GM19395 (cell line): ENCODE measurements at regions not wholly inside any gene's neighbourhood (a gene's known extent, or its start where the extent isn't known, plus 50 kb on each side); places are given as distances from the start of the nearest gene placed in this dataset.
"Not testable (repeated sequence)": the region's sequence is repeated elsewhere in the genome, so short reads cannot be mapped to it uniquely, and the experiment has no call there.

Source experiments
- ATAC-seq: cut with Tn5 transposase; IDR thresholded peaks from one replicate; pipeline ENCODE4 v1.9.1; 2021; ENCODE audit warnings: mild to moderate bottlenecking, moderate library complexity; ENCODE audit not compliant: unreplicated experiment

DNA sequence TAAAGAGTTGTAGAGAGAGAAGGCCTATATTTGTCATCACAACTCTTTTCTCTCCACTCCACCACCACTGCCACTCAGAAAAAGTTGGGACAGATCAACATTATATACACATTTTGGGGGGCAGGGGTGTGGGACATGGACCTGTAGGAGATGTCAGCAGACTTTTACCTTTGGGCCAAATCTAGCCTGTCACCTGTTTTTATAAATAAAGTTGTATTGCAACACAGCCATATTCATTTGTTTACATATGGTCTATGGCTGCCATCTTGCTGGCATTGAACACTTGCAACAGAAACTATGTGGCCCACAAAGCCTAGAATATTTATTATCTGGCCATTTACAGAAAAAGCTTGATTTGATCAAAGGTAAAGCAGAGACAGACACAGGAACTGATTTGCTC lies 250.7 kb downstream of the BTG1 start:
- ATAC-seq: no peak

DNA sequence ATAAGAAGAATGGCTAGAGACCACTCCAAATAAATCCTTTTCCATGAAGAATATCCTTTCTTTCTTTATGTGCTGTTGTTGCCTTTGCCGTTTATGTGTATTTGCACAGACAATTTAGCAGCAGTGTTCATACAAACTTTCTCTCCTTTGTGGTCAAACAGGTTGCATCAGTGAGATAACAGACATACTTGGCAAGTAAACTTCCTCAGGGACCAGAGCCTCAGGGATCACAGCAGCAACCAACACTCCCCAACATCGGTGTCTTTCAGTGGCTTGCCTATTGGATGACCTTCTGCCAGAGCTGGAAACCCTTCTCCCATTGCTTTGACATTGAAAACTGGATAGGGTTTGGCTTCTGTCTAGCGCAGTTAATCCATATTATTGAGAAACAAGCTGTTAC lies 252.2 kb downstream of the BTG1 start:
- ATAC-seq: no peak

DNA sequence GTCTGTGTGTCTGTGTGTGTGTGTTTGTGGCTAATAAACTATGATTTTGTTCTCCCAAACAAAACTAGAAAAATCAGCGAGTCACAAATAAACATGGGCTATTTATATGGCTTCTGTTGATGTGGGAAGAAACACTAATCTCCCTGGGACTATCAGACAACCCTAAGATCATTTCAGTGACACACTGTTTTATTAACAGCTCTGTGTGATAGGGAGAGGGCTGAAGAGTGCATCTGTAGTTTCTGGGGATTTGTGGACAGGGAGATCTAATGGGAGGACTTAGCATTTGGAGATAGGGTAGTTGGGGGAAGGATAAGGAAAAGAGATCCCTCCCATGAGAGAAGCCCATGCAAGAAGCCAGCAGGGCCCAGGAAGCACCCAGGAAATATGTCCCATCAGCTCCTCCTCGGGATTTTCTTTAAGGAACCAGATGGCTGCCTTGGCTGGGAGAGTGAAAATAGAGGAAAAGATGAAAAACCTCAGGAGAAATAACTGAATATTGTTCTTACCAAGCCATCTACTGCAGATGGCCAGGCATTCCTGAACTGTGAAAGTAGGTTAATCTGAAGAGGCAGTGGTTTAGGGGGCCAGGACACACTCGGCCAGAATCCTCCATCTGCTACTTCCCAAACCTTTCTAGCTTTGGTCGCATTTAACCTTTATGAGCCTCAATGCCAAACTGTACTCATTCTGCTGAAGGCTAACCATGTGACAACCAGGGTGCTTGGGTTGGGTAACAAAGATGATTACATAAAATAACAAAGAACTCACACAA lies 253.4 kb downstream of the BTG1 start:
- no peak for ATAC-seq

DNA sequence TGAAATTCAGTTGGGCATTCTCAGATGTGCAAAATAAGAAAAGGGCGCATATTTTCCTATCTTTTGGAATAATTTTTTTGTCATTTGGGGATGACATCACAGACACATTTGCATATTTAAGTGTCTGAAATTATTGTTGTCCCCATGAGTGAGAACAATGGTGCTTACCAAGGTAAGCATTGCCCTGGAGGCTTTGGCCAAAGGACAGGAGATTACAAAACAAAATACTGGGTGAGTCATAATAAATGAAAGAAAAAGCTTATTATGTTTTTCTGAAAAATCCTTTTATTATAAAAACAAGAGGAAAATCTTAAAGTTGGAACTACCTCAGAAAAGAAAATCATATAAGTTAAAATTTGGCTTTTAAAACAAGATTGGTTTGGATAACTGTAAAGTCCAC lies 254.9 kb downstream of the BTG1 start:
- no peak for ATAC-seq

DNA sequence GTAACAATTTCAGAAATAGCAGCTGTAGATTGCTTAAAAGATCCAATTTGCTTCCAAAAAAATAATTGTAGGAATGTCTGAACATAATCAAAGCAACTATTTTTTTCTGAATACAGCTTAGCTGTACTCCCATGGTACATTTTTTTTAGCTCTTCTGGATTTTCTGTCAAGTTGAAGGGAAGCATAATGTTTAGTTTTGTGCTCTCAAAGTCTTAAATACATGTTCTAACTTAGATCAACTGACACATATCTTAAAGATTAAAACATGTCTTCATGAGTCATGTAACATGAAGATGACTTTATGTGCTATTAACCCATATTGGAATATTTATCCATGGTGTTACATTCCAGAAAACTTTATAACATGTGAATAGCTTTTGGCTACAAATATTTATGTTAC lies 255.7 kb downstream of the BTG1 start:
- no peak for ATAC-seq

DNA sequence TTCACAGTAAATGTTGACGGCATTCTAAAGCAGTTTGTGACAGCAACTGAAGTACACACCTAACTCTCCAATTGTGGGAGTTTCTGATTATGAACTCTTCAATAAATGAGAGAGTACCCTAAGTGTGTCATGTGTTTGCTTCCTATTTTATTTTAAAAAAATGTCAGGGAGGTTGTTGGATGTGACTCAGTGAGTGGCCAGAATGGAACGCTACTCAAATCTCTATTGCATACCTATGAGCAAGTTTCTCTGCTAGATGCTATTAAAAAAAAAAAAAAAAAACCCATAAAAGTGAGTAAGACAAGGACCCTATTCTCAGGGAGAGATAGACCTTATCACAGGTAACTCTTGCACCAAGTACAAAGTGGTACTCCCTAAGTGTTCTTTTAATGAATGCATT lies 256.6 kb downstream of the BTG1 start:
- no peak for ATAC-seq

DNA sequence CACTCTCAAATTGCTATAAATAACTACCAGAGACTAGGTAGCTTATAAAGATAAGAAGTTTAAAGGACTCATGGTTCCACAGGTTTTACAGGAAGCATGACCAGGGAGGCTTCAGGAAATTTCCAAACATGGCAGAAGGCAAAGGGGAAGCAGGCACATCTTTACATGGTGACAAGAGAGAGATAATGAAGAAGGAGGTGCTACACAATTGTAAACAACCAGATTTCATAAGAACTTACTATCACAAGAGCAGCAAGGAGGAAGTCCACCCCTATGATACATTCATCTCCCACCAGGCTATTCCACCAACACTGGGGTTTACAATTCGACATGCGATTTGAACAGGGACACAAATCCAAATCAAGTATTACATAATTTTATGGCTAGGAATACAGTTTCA lies 257.7 kb downstream of the BTG1 start:
- no peak for ATAC-seq

DNA sequence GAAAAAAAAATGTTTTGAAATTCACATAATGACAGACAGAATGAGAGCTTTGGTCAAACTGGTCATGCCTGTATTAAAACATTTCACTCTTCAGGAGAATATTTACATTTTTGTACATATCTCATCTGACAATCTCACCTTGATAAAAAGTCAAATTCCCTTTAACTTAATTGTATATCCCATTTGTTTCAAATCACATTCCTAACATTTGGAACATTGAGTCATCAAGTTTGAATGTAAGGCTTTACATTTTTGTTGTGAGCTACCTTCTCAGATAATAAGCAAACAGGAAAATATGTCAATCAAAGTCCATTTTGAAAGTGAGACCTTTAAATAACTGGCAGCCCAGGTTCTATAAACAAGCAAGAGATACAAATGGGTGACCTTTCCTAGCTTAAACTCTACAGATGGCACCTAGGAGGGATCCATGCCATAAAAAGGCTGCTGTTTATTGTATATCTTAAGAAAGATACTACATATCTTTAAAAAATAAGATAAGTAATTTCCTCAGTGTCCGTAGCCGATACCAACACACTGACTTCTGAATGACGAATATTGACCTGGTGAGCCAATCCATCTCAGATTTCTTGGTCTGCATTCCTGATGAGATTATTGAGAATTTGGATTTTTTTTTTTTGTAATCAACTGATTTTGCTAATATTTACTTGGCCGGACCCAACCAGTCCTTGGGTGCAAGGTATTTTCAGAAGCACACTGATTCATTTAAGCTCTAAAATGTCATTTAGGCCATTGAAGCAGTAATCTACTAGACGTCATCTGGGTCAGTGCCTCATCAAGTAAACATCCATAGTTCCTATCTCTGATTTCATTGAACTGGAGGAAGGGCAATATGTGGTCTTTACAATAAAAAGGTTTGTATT lies 259.6 kb downstream of the BTG1 start:
- no peak for ATAC-seq

DNA sequence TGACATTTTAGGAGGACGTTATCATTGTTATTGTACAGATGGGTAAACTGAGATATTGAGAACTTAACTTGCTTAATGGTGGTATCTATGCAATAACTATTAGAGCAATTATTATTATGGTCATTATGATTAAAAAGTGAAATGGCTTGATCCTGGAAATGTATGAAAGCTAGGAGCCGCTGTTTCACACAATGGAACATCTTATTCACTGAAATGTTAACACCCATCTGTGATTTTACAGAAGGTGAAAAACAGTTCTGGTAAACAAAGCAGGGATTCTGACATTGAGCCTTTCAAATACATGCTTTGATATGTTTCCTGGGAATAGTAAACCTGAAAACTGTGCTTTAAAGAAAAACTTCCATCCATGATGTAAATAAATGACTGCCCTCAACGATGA lies 261.4 kb downstream of the BTG1 start:
- ATAC-seq: no peak

DNA sequence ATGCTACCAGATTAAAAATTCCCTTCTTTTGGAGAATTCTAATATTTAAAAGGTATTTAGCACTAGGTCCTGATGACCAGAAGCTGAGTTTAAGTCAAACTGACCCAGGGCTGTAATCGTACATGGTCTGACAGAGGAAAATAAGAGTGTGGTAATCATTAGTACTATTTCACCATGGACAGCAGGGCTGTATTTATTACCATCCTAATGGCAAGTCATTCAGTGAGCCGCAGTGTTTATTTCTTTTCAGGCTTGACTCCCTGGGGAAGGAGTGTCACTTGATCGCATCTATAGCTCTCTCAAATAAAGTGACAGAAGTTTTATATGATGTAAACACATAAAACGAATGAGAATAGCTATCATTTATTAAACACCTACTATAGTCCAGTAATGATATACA lies 261.8 kb downstream of the BTG1 start:
- no peak for ATAC-seq

DNA sequence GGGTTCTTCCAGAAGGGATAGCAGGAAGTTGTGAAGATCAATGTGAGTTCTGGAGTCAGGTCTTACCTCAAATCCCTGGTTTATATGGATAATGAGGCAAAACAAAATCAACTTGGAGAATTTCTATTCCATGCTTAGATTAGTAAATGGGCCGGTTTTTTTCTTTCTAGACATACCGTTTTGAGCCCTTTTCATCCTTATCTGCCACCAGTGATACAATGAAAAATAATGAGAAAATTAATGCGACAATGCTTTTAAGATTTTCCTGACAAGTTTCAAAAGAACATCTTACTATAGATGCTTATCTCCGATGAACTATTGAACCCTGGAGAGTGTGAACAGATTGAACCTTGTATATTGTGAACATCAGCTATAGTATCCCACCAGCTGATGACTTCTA lies 262.7 kb downstream of the BTG1 start:
- ATAC-seq: no peak

DNA sequence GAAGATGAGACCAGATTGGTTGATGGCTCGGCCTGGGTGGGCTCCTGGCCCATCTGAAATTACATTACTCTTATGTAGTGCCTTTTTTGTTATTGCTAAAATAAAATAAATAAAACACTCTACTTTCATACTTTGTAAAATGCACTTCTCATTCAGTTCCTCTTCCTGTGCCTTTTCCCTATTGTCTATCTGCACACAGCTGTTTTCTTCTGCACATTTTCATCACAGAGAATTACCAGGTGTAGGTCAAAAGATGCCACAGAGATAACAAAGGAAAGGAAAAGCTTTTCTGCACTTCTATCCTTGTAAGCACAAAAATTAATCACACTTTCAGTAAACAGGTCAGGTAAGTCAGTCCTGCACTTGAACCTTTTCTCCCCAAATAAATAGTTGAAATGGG lies 265.1 kb downstream of the BTG1 start:
- no peak for ATAC-seq

DNA sequence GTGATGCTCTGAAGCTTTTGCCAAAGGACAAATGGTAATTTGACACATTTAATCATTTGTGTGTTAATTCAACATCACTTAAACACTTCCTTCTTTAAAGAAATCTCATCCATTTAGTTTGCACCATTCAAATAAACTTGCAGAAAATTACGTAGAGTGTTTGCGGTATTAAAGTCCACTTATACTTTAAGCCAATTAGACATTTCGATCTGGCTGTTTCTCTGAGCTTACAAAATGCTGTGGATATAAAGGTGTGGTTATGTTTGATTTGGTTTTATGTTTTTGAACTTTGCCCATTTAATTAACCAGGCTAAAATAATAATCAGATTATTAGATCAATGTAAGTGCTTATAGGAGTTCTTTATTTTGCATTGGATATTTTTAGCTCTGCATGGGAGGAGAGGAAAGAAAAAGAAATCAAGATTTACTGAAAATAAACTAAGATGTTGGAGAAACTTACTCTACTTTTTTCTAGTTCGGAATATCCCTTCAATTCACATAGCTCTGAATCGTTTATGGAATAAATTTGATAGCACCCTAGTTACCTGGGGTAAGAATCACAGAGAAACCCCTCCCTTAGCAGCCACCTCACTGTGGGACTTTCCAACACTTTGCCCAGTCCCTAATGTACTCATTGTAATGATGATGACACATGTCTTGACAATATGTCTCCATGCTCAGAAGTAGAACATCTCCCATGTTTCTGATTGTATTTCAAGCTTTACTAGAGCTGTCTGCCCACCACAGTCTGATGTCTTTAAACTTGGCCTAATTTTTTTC lies 268.0 kb downstream of the BTG1 start:
- no peak for ATAC-seq

DNA sequence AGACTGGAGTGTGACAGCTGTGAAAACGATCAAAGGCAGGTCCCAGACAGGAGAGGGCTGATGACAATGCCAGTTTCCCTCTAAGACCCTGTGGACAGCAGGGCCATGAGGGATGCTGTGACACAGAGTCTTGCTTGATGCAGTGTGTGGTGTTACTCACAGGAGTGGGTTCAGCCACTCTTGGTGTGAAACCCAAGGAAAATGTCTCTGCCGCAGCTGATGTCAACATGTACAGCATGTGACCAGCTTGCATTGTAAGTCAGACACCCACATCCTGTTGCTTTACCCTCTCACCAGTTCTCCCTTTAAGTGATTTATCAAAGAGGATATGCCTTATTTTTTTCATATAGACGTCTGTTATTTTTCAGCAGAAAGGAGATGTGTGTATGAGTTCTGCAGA lies 268.6 kb downstream of the BTG1 start:
- ATAC-seq: peak; percentile 89

DNA sequence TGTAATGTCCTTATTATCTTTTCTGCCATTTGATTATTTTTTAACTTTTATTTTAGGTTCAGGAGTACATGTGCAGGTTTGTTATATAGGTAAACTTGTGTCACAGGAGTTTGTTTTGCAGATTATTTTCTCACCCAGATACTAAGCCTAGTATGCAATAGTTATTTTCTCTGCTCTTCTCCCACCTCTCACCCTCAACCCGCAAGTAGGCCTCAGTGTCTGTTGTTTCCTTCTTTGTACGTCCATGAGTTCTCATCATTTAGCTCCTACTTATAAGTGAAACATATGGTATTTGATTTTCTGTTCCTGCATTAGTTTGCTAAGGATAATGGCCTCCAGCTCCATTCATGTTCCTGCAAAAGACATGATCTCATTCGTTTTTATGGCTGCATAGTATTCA lies 270.0 kb downstream of the BTG1 start:
- ATAC-seq: not testable (repeated sequence)

DNA sequence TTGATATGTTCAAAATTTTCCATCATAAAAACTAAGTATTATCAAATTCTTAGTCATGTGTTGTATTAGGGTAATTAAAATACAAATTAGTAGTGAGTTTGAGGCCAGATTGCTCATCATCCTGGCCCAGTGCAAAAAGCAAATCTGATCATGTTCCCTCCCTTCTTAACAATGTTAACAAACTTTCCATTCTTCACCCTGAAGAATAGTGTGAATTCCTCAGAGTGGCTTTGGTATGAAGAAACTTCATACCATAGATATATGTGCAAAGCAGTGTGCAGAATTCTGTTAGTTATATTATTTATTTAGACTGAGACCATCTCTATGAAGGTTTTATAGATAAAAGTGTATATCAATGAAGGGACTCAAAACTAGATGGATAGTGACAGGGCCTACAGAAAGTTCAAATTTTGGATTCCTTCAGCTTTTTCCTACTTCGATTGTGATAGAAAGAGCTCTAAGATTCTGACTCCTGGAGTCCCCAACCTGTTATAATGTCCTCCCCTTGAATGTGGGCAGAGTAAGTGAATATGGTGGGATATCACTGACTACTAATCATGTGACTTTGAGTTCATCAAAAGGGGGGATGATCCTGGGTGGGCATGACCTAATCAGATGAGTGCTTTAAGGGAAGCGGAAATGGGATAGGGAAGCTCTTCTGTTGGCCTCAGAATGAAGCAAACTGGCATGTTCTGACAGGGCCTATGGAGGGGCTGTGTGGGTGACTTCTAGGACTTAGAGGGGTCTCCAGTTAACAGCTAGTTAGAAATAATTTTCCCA lies 271.4 kb downstream of the BTG1 start:
- no peak for ATAC-seq

DNA sequence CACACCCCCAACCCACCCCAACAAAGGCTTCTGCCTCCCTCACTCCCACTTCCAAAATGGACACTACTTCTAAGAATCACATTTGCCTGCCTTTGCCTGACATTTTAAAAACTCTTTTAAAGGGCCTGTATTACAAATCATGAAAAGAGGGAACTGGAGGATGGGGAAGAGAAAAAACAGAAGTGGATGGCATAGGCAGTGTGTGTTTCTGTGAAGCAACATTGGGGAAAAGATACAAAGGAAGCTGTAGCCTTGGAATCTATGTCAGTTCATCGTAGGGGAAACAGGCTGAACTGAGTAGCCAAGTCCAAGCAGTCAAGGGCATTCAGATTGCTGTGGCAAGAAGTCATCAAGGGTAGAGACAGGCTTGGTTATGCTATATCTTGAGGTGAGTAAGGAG lies 273.9 kb downstream of the BTG1 start:
- ATAC-seq: no peak

DNA sequence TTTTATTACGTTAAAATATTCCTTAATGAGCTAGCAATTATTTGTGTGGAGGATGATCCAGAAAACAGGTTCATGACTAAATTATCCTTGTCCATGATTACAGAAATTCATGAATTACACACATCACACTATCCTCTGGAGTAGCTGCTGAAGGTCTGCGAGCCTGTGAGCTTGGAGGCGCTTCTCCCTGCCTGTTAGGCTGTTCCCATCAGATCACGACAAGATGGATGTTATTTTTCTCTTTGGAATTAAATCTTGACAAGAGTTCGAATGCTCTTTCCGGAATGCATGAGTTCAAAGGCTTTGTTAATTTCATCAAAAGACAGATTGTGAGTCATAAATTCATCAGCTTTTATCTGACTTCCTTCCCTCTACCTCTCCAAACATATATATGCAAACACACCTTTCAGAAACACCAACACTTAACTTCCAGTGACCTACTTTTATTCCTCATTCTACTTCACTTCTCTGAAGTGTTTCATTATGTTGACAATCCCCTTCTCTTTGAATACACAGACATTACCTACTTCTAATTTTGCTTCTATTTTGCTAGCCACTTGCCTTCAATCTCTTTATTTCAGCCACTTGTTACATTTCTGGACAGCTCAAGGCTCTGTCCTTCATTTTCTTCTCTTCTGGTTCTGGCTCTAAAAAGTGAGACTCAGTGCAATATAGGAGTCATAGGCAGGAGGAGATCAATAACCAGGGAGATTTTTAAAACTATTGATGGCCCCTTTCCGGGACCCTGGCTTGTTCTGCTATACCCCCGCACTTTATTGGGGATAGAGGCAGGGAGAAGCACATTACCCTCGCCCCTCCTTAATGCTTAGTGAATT lies 274.6 kb downstream of the BTG1 start:
- ATAC-seq: no peak

DNA sequence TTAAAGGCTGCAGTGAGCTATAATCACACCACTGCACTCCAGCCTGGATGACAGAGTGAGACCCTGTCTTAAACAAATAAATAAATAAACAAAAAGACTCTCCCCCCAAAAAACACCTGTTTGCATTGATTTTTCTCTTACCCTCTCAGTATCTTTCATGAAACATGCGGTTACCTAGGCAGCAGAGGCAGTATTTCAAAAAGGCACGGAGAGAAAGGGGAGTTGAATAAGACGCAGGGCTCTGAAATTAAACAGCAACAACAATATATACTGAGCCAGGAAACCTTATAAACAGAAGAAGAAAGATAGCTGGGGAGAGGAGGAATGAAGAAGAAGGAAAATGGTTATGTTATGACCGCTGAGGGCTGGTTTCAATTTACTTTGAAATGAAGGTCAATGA lies 277.6 kb downstream of the BTG1 start:
- no peak for ATAC-seq

DNA sequence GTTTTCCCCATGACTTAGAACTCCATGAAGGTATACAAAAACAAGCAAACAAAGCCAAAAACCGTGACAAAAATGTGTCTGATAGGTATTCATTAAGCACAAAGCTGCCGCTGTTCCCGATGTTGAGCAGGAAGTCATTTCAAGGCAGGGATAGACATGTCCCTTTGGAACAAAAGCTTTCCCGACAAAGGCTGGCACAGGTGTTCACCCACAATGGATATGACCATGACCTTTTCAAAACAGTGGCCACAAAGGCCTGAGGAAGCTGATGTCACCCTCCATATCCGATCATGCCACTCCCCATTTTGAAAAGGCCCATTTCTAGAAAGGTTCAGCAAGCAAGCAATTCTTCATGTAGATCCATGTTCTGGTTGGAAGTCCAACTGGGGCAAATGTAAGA lies 279.1 kb downstream of the BTG1 start:
- ATAC-seq: no peak
